ENCODE measurements at regions not wholly inside any gene's neighbourhood (a gene's known extent, or its start where the extent isn't known, plus 50 kb on each side); places are given as distances from the start of the nearest gene placed in this dataset.

DNA sequence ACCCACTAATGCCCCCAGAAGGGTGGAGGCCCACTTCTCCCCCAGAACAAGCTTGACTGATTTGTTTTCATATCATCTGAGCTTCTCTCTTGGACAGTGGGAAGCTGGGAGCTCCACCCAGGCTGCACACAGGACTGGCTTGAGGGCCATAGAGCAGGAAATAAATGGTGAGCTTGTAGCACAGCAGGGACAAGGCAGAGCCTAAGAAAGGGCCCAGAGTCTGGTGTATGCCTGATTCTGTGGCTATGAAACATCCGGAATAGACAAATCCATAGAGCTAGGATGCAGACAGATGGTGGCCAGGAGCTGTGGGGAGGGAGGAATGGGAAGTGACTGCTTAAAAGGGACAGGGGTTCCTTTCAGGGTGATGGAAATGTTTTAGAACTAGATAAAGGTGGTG lies 79.0 kb downstream of the ARL6IP4 start:
- no peaks in the 10 kb centered on the region for H3K9me3 ChIP-seq (ENCODE audit: low read length)
- ATAC-seq: no peak
- no peaks in the 10 kb centered on the region for H3F3A ChIP-seq (ENCODE audit: low read length, unreplicated experiment)
- no peaks in the 10 kb centered on the region for H3K79me2 ChIP-seq (ENCODE audit: low read length)
- no peak overlapping the region for H3K9ac ChIP-seq (ENCODE audit: low read length)
- H2AFZ ChIP-seq (ENCODE audit: low read length): no peak overlapping the region
- no peaks in the 10 kb centered on the region for H3K9me2 ChIP-seq (replicated peaks; ENCODE audit: low read length)
- no peaks in the 10 kb centered on the region for H4K20me1 ChIP-seq (ENCODE audit: low read length)
- ChIA-PET POLR2A (ENCODE audit: unreplicated experiment) (no interaction called here), CTCF (no interaction called here)
- no peaks in the 10 kb centered on the region for H3K36me3 ChIP-seq (ENCODE audit: low read depth, low read length)
- intact Hi-C loops (cut with micrococcal nuclease): no loop called here
- H3K27ac ChIP-seq (ENCODE audit: low read length): no peak overlapping the region
- H3K4me3 ChIP-seq (ENCODE audit: low read length): no peak overlapping the region
- peaks cover 31% of the 10 kb centered on the region for H3K4me1 ChIP-seq (ENCODE audit: insufficient read depth, low read length)
- H3K27me3 ChIP-seq (ENCODE audit: low read length): no peaks in the 10 kb centered on the region
- TF ChIP-seq, protein P1, sequence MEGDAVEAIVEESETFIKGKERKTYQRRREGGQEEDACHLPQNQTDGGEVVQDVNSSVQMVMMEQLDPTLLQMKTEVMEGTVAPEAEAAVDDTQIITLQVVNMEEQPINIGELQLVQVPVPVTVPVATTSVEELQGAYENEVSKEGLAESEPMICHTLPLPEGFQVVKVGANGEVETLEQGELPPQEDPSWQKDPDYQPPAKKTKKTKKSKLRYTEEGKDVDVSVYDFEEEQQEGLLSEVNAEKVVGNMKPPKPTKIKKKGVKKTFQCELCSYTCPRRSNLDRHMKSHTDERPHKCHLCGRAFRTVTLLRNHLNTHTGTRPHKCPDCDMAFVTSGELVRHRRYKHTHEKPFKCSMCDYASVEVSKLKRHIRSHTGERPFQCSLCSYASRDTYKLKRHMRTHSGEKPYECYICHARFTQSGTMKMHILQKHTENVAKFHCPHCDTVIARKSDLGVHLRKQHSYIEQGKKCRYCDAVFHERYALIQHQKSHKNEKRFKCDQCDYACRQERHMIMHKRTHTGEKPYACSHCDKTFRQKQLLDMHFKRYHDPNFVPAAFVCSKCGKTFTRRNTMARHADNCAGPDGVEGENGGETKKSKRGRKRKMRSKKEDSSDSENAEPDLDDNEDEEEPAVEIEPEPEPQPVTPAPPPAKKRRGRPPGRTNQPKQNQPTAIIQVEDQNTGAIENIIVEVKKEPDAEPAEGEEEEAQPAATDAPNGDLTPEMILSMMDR (conservative IDR thresholded peaks at IDR 0.05; ENCODE audit: low read depth, low read length): no peak
- TF ChIP-seq EZH2phosphoT487 (IDR thresholded peaks at IDR 0.05; ENCODE audit: borderline replicate concordance, low read length): no peak
- TF ChIP-seq EZH2 (IDR thresholded peaks at IDR 0.05; ENCODE audit: low read length, unreplicated experiment): no peak
- no peak overlapping the region for H3K4me2 ChIP-seq (ENCODE audit: low read length)
- BruUV-seq (replicated peaks): no TSS peak
- no peak for DNase-seq

DNA sequence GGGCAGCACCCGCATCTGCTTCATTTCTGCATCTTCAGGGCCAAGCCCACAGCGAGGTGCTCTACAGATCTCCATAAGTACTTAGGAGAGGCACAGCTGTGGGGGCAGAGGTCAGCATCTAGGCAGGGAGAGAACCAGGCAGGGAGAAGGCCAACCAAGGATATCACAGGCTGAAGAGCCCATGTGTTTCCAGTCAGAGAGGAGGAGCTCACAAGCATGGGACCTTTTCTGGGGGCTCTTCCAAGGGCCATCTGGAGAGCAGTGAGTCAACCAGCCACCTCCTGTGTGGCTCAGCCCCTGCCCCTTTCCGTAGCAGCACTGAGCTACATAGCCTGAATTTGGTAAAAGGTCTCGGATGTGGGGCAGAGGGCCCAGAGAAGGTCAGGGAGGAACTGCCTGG lies 78.5 kb downstream of the ARL6IP4 start:
- no peak overlapping the region for H3K4me3 ChIP-seq (ENCODE audit: low read length)
- H2AFZ ChIP-seq (ENCODE audit: low read length): no peak overlapping the region
- H3K27me3 ChIP-seq (ENCODE audit: low read length): no peaks in the 10 kb centered on the region
- H3K9me3 ChIP-seq (ENCODE audit: low read length): no peaks in the 10 kb centered on the region
- H4K20me1 ChIP-seq (ENCODE audit: low read length): no peaks in the 10 kb centered on the region
- no peak overlapping the region for H3K9ac ChIP-seq (ENCODE audit: low read length)
- H3K4me1 ChIP-seq (ENCODE audit: insufficient read depth, low read length): peaks cover 26% of the 10 kb centered on the region
- no peaks in the 10 kb centered on the region for H3K9me2 ChIP-seq (replicated peaks; ENCODE audit: low read length)
- no peaks in the 10 kb centered on the region for H3K79me2 ChIP-seq (ENCODE audit: low read length)
- no peak overlapping the region for H3K4me2 ChIP-seq (ENCODE audit: low read length)
- BruUV-seq (replicated peaks): no TSS peak
- intact Hi-C loops (cut with micrococcal nuclease): no loop called here
- no peak for ATAC-seq
- no peak overlapping the region for H3K27ac ChIP-seq (ENCODE audit: low read length)
- TF ChIP-seq, protein P1 (conservative IDR thresholded peaks at IDR 0.05; ENCODE audit: low read depth, low read length): no peak
- TF ChIP-seq EZH2 (IDR thresholded peaks at IDR 0.05; ENCODE audit: low read length, unreplicated experiment) (no peak), EZH2phosphoT487 (IDR thresholded peaks at IDR 0.05; ENCODE audit: borderline replicate concordance, low read length) (no peak)
- no peaks in the 10 kb centered on the region for H3K36me3 ChIP-seq (ENCODE audit: low read depth, low read length)
- POLR2A ChIA-PET (ENCODE audit: unreplicated experiment): no interaction called here
- CTCF ChIA-PET: interaction anchor here (0.6 kb wide), 1 partner anchor 9 kb away, joined by 3 read pairs; no protein-coding TSS in a partner anchor
- no peaks in the 10 kb centered on the region for H3F3A ChIP-seq (ENCODE audit: low read length, unreplicated experiment)
- DNase-seq: no peak

DNA sequence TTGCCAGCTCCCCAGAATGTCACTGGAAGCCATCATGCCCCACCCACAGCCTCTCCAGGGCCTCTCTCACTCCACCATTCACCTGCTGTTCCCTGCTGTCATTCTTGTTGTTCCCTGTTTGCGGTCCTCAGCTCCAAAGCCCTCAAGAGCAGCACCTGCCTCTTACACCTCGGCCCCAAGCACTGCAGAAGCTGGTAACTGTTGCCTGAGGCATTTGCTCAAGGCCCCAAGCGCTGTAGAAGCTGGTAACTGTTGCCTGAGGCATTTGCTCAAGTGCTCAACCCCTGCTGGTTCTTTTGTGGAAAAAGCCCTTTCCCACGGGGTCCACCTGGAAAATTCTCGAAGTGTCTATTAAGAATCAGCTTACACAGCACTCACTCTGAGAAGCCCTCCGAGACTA lies 78.0 kb downstream of the ARL6IP4 start:
- ATAC-seq (no peak), DNase-seq (no peak)
- no peaks in the 10 kb centered on the region for H3K9me2 ChIP-seq (replicated peaks; ENCODE audit: low read length)
- intact Hi-C loops (cut with micrococcal nuclease): no loop called here
- no peak overlapping the region for H3K4me2 ChIP-seq (ENCODE audit: low read length)
- TF ChIP-seq EZH2 (IDR thresholded peaks at IDR 0.05; ENCODE audit: low read length, unreplicated experiment) (no peak), EZH2phosphoT487 (IDR thresholded peaks at IDR 0.05; ENCODE audit: borderline replicate concordance, low read length) (no peak)
- TF ChIP-seq, protein P1 (conservative IDR thresholded peaks at IDR 0.05; ENCODE audit: low read depth, low read length): no peak
- ChIA-PET POLR2A (ENCODE audit: unreplicated experiment) (no interaction called here), CTCF (interaction anchor here (0.6 kb wide), 1 partner anchor 10 kb away, joined by 3 read pairs; no protein-coding TSS in a partner anchor)
- H3F3A ChIP-seq (ENCODE audit: low read length, unreplicated experiment): no peaks in the 10 kb centered on the region
- no peak overlapping the region for H3K4me3 ChIP-seq (ENCODE audit: low read length)
- no peaks in the 10 kb centered on the region for H3K36me3 ChIP-seq (ENCODE audit: low read depth, low read length)
- peaks cover 21% of the 10 kb centered on the region for H3K4me1 ChIP-seq (ENCODE audit: insufficient read depth, low read length)
- H3K9me3 ChIP-seq (ENCODE audit: low read length): no peaks in the 10 kb centered on the region
- H3K27ac ChIP-seq (ENCODE audit: low read length): no peak overlapping the region
- H2AFZ ChIP-seq (ENCODE audit: low read length): no peak overlapping the region
- no TSS peak for BruUV-seq (replicated peaks)
- no peaks in the 10 kb centered on the region for H4K20me1 ChIP-seq (ENCODE audit: low read length)
- H3K27me3 ChIP-seq (ENCODE audit: low read length): no peaks in the 10 kb centered on the region
- H3K9ac ChIP-seq (ENCODE audit: low read length): no peak overlapping the region
- H3K79me2 ChIP-seq (ENCODE audit: low read length): no peaks in the 10 kb centered on the region

Data from PC-3 (cell line).